Panc1 (cell line): ENCODE measurements at regions not wholly inside any gene's neighbourhood (a gene's known extent, or its start where the extent isn't known, plus 50 kb on each side); places are given as distances from the start of the nearest gene placed in this dataset.

Source experiments
- ATAC-seq: fragments of 200-7000 bp; cut with Tn5 transposase; 2 replicates; pipeline ENCODE4 v1.9.1; 2020; ENCODE audit warnings: mild to moderate bottlenecking, moderate library complexity
- BruUV-seq: library from RNA; stranded (reverse); fragments of 400-500 nt; replicated peaks from 2 replicates; lab custom pipeline; 2021; lab: Mats Ljungman, UMichigan
- CTCF ChIA-PET: fragments of 300-600 bp; sonication (Branson Sonifier 250); formaldehyde crosslinking; loops from one replicate; lab custom pipeline; 2022; ENCODE audit warnings: antibody characterized with exemption; lab: Charles Lee
- POLR2A ChIA-PET: fragments of 300-600 bp; sonication (Branson Sonifier 250); formaldehyde crosslinking; loops from one replicate; lab custom pipeline; 2022; ENCODE audit warnings: antibody characterized with exemption; lab: Charles Lee
- DNase-seq: peaks from one replicate; pipeline ENCODE4 v3.0.0-alpha.2; 2010; ENCODE audit warnings: low read depth, low spot score
- H3K27ac ChIP-seq: 2 replicates; pipeline ENCODE4 v1.5.1; 2011; ENCODE audit warnings: mild to moderate bottlenecking, low read length, inconsistent platforms
- H3K27me3 ChIP-seq: fragments of 200-500 bp; sonication (Bioruptor generic); 2 replicates; pipeline ENCODE4 v1.6.0; 2014; ENCODE audit warnings: low read length, inconsistent platforms; ENCODE audit not compliant: control insufficient read depth, insufficient read depth
- H3K36me3 ChIP-seq: fragments of 200-500 bp; sonication (Bioruptor generic); 2 replicates; pipeline ENCODE4 v1.5.1; 2014; ENCODE audit warnings: inconsistent platforms, mild to moderate bottlenecking, low read length, moderate library complexity; ENCODE audit not compliant: control insufficient read depth, insufficient read depth
- H3K4me1 ChIP-seq: 2 replicates; pipeline ENCODE4 v1.5.1; 2011; ENCODE audit warnings: inconsistent platforms, mild to moderate bottlenecking, low read length, moderate library complexity; ENCODE audit not compliant: control insufficient read depth, insufficient read depth
- H3K4me3 ChIP-seq, 2 experiments: 2 replicates each; pipeline ENCODE4 v1.5.1; 2011 to 2012; ENCODE audit warnings: low read depth in 2 of 2, low read length in 2 of 2, mild to moderate bottlenecking in 2 of 2, inconsistent platforms in 1 of 2, moderate library complexity in 1 of 2
- H3K9me3 ChIP-seq: fragments of 200-500 bp; sonication (Bioruptor generic); 2 replicates; pipeline ENCODE4 v1.5.1; 2014; ENCODE audit warnings: low read depth, mild to moderate bottlenecking, inconsistent platforms, low read length, moderate library complexity; ENCODE audit not compliant: control insufficient read depth, insufficient read depth
- CTCF ChIP-seq: fragments of 450-650 bp; IDR thresholded peaks from 2 replicates; pipeline ENCODE4 v1.5.1; 2017; ENCODE audit warnings: mild to moderate bottlenecking
- POLR2AphosphoS5 ChIP-seq: IDR thresholded peaks from 2 replicates; pipeline ENCODE4 v1.6.1; 2012; ENCODE audit warnings: mild to moderate bottlenecking, low read depth, low read length, moderate library complexity
- REST ChIP-seq, 2 experiments: IDR thresholded peaks; 2 replicates each; pipeline ENCODE4 v1.6.1; 2011 to 2012; ENCODE audit warnings: low read depth in 2 of 2, control low read depth in 1 of 2, low read length in 1 of 2, mild to moderate bottlenecking in 1 of 2, moderate library complexity in 1 of 2; ENCODE audit not compliant: insufficient read depth in 1 of 2
- SIN3A ChIP-seq: IDR thresholded peaks from 2 replicates; pipeline ENCODE4 v1.6.1; 2012; ENCODE audit warnings: low read depth, mild to moderate bottlenecking, low read length, moderate library complexity, borderline replicate concordance; ENCODE audit not compliant: insufficient read depth
- TCF7L2 ChIP-seq: IDR thresholded peaks from 2 replicates; pipeline ENCODE4 v1.6.1; 2011; ENCODE audit warnings: mild to moderate bottlenecking, low read depth, low read length, inconsistent platforms
- in situ Hi-C: cut with HindIII; loops from 2 replicates; pipeline ENCODE4 v1.10.0; 2016; ENCODE audit warnings: low sequenced_read_pairs, low pct_unique_long_range_greater_than_20kb
- intact Hi-C: fragments of 100-400 bp; cut with micrococcal nuclease; formaldehyde crosslinking; loops from one replicate; pipeline ENCODE4 v1.10.0; 2022; ENCODE audit not compliant: unreplicated experiment

GRCh38 chr13:107956889-107957288 is 258.4 kb downstream of the LIG4 start:
- Histone ChIP-seq H3K9me3 (no peaks in the 10 kb centered on the region), H3K36me3 (no peaks in the 10 kb centered on the region), H3K4me1 (no peaks in the 10 kb centered on the region), H3K27ac (no peak overlapping the region), H3K4me3 (no peak overlapping the region), H3K27me3 (no peaks in the 10 kb centered on the region)
- intact Hi-C loops = no loop called here
- no peak for DNase-seq
- no peak for ATAC-seq
- POLR2A ChIA-PET = no interaction called here
- in situ Hi-C loops = no loop called here
- CTCF ChIA-PET = no interaction called here
- TF ChIP-seq POLR2AphosphoS5 = no peak
- no peak for TF ChIP-seq CTCF
- no TSS peak for BruUV-seq

- ChIA-PET CTCF (no interaction called here), POLR2A (no interaction called here)
- Histone ChIP-seq H3K27ac (no peak overlapping the region), H3K4me1 (no peaks in the 10 kb centered on the region), H3K9me3 (no peaks in the 10 kb centered on the region), H3K27me3 (no peaks in the 10 kb centered on the region), H3K36me3 (no peaks in the 10 kb centered on the region), H3K4me3 (no peak overlapping the region)
- no peak for ATAC-seq
- intact Hi-C loops = no loop called here
- TF ChIP-seq CTCF (no peak), TCF7L2 (no peak), SIN3A (no peak), POLR2AphosphoS5 (no peak)
- DNase-seq = no peak
- in situ Hi-C loops = no loop called here
- BruUV-seq = no TSS peak
These were observed 273.2 kb downstream of the LIG4 start for GRCh38 chr13:107942030-107942617.

- no TSS peak for BruUV-seq
- H3K27ac ChIP-seq = no peak overlapping the region
- intact Hi-C loops (loop anchor here (2.0 kb wide), 1 partner anchor 31 kb away; no protein-coding TSS in a partner anchor), in situ Hi-C loops (no loop called here)
- CTCF ChIA-PET = no interaction called here
- ATAC-seq (no peak), DNase-seq (no peak)
- no peaks in the 10 kb centered on the region for H3K27me3 ChIP-seq
- POLR2A ChIA-PET = no interaction called here
- TF ChIP-seq SIN3A (no peak), TCF7L2 (no peak), REST (IDR thresholded peaks at IDR 0.05; ENCODE audit: insufficient read depth in 1 of 2, low read depth in 2 of 2, low read length in 1 of 2) (no peak), CTCF (no peak), POLR2AphosphoS5 (no peak)
- H3K36me3 ChIP-seq = no peaks in the 10 kb centered on the region
- H3K9me3 ChIP-seq = no peaks in the 10 kb centered on the region
- no peak overlapping the region for H3K4me3 ChIP-seq
- H3K4me1 ChIP-seq = no peaks in the 10 kb centered on the region
These were observed 273.8 kb downstream of the LIG4 start for GRCh38 chr13:107941345-107942029.
